ENCODE measurements at regions not wholly inside any gene's neighbourhood (a gene's known extent, or its start where the extent isn't known, plus 50 kb on each side); places are given as distances from the start of the nearest gene placed in this dataset.
"Not testable (repeated sequence)": the region's sequence is repeated elsewhere in the genome, so short reads cannot be mapped to it uniquely, and the experiment has no call there.

DNA sequence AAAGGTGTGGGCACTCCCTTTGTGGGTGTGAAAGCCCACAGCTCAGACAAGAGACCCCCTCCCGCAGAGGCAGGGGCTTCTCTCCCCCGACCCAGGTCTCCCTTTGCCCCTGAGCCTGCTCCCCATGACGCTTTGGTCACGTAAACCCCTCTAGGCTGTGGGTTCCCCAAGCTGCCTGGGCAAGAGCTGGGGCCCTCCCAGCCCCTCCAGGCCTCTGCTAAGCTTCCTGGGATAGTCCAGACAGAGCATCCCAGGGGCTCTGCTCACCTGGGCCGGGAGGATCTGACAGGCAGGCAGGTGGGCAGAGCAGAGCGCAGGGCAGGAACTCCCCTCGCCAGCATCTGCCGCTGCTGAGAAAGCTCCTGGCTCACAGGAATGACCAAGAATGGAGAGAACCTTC lies 177.3 kb downstream of the BANP start:
- no peak for DNase-seq

GRCh38 chr16:88129133-88129532 lies 177.9 kb downstream of the BANP start:
- DNase-seq = not testable (repeated sequence)

DNA sequence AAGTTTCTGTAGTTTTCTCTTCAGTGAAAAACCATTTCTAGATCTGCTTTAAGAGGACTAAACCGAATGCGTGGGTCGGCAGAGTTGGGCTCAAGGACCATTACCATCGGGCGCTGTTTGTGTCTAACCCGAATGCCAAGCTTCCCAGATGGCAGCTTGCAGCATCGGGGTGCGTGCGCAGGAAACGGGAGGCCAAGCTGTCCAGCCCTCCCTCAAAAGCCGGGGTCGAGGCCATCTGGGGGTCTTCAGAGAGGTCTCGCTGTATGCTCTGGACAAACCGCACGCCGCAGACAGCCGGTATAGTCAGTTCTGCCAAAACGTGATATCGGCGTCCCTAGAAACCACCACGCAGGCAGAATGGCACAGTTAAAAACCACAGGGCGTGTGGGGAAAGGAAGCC lies 178.8 kb downstream of the BANP start:
- DNase-seq = no peak

DNA sequence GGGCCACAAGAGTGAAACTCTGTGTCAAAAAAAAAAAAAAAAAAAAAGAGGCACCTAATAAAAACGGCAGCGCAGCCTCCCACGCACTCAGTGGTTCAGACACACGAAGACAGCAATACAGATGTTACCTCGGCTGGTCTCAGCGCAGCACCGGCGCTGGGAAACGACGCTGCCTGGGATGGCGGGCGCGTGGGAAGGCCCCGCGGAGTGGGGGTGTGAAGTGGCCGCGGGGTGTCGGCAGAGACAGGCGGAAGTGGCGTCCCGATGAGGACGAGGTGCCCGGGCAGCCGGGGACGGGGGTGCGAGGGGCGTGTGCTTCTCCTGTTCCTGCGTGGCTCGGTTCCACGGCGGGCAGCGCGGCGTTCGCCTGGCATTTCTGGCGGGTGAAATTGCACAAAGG lies 179.4 kb downstream of the BANP start:
- no peak for DNase-seq

GRCh38 chr16:88131256-88131655 lies 180.0 kb downstream of the BANP start:
- no peak for DNase-seq

- no peak for DNase-seq
Measured at GRCh38 chr16:88131966-88132365, 180.7 kb downstream of the BANP start.

DNA sequence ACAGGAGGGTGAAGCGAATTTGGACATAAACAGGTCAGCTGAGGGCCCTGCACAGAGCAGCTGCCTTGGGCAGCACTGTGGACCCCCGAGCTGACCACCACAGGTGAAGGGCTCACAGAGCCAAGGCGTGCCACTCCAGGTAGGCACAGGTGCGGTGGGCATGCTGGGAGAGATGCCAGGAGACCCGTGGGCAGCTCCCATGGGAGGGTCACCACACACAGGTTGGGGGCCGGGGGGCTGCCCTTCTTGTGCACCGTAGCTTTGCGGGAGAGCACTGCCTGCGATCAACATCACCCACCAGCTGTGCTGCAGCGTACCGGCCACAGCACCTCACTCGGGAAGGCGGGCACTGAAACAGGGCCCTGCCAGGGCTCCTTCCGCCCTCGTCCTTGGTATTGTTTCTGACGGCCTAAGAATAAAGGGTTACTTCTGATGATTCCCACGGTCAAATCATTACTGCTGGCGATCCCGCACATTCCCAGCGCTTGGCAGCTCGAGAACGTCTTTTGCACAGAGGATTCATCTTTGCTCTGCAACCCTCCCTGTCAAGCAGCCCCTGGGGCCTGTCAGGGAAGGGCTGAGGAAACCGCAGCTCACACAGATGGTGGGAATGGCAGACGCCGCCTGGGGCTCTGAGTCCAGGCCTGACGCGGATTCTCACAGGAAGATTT lies 181.7 kb downstream of the BANP start:
- no peak for DNase-seq

DNA sequence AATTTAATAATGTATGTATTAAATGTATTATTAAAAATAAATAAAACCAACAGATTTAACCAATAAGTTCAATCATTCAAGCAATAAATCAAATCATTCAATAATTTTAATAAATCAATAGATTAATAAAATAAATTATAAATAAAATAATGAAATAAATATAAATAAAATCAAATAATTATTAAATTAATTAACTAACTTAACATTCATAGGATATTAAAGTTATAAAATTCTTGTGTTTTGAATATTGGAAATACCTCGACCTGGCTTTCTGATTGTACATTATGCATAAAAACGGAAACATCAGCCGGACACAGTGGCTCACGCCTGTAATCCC lies 182.2 kb downstream of the BANP start:
- no peak for DNase-seq

GRCh38 chr16:88134172-88134898 lies 183.1 kb downstream of the BANP start:
- DNase-seq = not testable (repeated sequence)

- DNase-seq = not testable (repeated sequence)
Measured at GRCh38 chr16:88134899-88135682, 183.9 kb downstream of the BANP start.

GRCh38 chr16:88136211-88136713 lies 185.0 kb downstream of the BANP start:
- not testable (repeated sequence) for DNase-seq

DNA sequence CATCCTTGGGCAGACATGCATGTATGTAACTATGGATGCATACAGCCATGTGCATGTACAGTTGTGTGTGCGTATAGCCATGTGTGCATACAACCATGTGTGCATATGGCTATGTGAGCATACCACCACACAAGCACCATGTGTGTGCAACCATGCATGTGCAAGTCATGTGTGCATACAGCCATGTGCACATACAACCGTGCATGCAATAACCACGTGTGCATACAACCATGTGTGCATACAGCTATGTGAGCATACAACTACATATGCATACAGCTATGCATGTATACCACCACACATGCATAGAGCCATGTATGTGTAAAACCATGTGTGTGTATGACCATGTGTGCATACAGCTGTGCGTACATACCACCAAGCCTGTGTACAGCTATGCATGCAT lies 185.7 kb downstream of the BANP start:
- DNase-seq = not testable (repeated sequence)

DNA sequence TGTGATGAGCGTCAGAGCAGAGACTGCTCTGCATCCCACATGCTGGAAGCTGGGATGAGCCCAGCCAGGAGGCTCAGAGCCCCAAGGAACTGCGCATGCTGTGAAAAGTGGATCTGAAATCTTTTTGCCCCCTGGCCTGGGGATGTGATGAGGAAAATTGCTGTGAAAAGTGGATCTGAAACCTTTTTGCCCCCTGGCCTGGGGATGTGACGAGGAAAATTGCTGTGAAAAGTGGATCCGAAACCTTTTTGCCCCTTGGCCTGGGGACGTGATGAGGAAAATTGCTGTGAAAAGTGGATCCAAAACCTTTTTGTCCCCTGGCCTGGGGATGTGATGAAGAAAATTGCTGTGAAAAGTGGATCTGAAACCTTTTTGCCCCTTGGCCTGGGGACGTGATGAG lies 187.9 kb downstream of the BANP start:
- DNase-seq = not testable (repeated sequence)

- DNase-seq = not testable (repeated sequence)
Measured at GRCh38 chr16:88140195-88140594, 189.0 kb downstream of the BANP start.

DNA sequence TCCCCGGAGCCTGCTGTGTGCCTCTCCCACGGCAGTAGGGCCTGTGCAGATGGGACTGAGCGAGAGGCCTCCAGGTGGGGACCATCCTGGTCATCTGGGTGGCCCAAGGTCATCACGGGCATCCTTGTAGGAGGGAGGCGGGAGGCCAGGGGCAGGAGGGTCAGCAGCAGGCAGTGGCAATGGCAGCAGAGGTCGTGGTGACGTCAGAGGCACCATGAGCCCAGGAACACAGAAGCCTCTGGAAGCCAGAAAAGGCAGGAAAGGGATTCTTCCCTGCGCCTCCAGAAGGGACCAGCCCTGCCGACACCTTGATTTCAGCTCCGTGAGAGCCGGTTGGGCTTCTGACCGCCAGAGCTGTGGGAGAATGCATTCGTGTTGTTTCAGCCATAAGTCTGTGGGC lies 190.3 kb downstream of the BANP start:
- DNase-seq = no peak

DNA sequence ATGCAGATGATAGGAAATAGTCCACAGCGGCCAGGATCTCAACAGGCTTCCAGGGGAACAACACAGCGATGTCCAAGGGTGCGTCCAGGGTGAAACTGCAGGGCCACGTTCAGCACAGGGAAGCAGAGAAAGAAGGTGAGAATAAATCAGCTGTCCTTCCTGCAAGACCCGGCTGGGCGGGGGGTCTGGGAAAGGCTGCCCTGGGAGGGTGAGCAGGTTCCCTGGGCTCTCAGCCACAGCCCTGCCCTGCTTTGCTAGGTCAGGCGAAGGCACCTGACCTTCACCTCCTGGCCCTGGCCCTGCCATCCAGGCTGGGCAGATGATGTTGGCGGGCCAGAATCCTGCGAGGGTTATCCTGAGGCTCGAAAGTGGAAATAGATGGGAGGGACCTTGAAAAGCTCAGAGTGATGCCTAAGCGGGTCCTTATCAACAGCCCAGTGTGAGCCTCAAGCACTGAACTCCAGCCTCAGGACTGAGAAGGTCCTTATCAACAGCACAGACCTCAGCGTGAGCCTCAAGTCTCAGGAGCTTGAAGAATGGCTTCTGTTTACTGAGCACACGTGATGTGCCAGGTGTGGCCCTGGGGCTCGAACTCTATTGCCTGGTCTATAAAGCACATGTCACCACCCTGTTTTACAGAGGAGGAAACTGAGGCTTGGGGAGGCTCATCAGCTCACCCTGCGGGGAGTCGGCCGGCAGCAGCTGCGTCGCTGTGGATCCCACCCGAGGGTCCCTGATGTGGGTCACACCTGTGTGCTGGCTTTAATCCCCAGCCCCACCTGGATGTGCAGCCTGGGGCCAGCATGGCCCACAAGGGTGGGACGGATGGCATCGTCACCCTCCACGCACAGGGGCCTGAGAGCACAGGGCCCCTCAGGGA lies 191.1 kb downstream of the BANP start:
- DNase-seq = not testable (repeated sequence)

- DNase-seq = not testable (repeated sequence)
Measured at GRCh38 chr16:88143122-88144027, 192.1 kb downstream of the BANP start.

DNA sequence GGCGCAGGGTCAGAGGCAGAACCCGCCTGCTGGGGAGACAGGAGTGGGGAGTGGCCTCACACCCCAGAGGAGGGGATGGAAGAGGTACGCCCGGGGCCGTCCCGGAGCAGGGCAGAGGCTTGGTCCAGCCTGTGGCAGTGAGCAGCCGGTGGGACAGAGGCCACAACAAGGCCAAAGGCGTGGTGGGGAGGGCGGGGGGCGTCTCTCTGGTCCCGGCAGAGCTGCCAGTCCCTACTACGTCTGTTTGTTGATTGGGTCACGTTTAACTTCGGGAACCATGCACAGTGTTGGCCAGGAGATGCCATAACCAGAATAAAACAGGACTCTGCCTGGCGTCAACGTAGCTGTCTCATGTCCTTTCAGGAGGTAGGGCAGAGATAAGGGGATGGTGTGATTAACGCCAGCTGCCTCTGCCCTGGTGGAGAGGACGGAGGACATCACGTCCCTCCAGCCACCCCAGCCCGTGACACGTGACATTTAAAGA lies 192.8 kb downstream of the BANP start:
- no peak for DNase-seq

DNA sequence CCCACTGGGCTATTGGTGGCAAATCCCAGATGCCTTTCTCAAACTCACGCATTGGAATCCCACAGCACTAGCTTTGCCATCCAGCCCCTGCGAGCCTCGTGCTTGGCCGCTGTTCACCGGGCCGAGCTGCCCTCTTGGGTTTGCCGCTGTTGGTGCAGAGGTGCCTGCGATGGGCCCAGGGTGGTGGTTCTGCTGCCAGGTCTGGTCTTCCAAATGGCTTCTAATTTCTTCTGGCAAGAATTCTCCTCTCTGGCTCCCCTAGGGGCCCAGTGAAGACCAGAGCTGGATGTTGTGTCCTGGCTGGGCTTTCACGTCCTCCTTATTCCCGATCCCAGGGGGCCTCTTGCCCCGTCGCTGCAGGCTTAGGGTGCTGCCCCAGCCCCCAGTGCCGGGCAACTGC lies 194.1 kb downstream of the BANP start:
- not testable (repeated sequence) for DNase-seq

DNA sequence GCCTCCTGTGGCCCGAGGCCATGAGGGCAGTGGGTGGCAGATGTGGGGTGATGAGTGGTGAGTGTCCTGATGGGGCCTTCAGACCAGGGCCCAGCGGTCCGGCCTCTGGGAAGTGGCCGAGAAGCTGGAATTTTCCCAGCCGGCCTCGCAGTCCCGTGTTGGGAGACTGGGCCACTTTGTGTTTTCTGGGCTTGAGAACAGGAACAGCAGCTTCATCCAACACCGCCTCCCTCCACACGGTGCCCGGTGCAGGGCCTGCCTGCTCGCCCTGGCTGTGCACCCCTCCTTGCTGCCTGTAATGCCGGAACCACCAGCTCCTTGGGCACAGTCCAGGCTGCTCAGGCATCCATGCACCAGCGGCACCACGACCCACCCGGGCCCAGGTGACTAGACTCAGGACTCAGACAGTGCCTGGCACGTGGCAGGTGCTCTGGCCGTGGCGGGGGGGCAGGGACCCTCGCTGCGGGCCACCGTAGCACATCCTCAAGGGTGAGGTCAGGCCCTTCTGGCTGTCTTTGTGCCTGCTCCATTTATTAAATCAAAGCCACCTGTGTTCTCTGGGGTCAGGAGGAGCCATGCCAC lies 194.7 kb downstream of the BANP start:
- not testable (repeated sequence) for DNase-seq

- DNase-seq = not testable (repeated sequence)
Measured at GRCh38 chr16:88148078-88148477, 196.8 kb downstream of the BANP start.

Measured in stimulated activated CD4-positive, alpha-beta T cell treated with anti-CD3 and anti-CD28 coated beads, Interleukin-4, amount 100 ng/mL, for 24 hours (primary cell).